Ramos (cell line): ENCODE measurements at regions not wholly inside any gene's neighbourhood (a gene's known extent, or its start where the extent isn't known, plus 50 kb on each side); places are given as distances from the start of the nearest gene placed in this dataset.

Experiments used
- in situ Hi-C: fragments of 300-500 bp; cut with MboI; formaldehyde crosslinking; loops from one replicate; pipeline ENCODE4 v1.14.3; 2022; ENCODE audit warnings: low sequenced_read_pairs; ENCODE audit not compliant: unreplicated experiment

GRCh38 chr6:51350308-51350904 lies 531.7 kb downstream of the TFAP2B start:
- in situ Hi-C loops = no loop called here

DNA sequence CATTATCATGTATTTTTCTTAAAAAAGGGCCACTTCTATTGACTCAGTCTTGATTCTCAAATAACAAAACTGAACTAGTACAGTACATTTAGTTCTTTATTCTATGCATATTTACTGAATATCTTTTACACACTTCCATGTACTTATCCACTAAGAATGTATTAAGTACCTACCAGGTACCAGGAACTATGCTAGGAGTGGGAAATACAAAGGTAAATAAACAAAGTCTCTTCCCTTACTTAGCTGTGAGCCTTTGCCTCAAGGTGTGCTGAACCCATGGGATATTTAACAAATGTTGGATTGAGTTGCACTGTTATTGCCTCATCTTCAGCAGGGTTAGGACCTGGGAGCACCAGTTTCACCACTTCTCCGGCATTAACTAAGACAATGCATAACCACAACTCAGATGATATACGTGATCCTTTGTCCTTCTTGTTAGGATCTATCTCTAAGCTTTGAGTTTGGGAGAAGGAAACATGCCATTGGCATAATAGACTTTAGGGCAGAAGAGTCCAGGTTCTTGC lies 533.9 kb downstream of the TFAP2B start:
- in situ Hi-C loops = no loop called here

DNA sequence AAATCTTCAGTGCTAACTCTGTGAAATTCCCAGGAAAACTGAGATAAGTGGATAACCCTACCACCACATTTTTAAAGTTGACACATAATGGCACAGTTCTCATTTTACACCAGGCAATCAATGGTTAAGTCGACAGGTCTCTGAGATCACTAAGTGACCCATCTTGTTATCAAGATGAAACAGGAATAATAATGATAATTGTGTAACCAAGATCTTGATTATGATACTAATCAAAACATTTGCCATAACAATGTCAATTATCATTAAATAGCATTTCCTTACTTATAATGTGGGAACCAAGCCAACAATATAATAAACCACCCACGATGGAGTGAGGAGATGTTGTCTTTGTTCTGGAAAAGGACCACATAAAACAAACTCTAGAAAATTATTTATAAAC lies 541.6 kb downstream of the TFAP2B start:
- in situ Hi-C loops = no loop called here

DNA sequence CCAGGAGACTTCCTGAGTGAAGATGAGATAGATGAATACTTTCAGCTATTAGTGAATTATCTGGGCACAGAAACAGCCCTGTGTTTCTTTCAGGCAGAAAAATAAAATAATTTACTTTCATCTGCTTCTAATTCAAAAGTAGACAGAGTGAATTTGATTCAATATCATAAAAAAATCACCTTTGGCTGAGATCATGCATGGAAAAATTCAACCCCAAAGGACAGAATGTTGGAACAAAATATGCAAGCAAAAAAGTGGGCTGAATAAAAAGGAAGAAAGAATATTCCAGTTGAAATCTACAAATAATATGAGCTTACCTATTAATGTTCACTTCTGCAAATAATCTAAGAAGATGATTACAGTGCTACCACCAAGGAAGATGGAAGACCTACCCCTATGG lies 546.9 kb downstream of the TFAP2B start:
- in situ Hi-C loops = no loop called here

- in situ Hi-C loops = no loop called here
Measured at GRCh38 chr6:51369485-51369884, 550.8 kb downstream of the TFAP2B start.

- in situ Hi-C loops = no loop called here
Measured at GRCh38 chr6:51382847-51383246, 564.2 kb downstream of the TFAP2B start.

- in situ Hi-C loops = no loop called here
Measured at GRCh38 chr6:51384736-51385135, 566.1 kb downstream of the TFAP2B start.

GRCh38 chr6:51386347-51386836 lies 567.7 kb downstream of the TFAP2B start:
- in situ Hi-C loops = no loop called here

- in situ Hi-C loops = no loop called here
Measured at GRCh38 chr6:51387907-51388306, 569.2 kb downstream of the TFAP2B start.

DNA sequence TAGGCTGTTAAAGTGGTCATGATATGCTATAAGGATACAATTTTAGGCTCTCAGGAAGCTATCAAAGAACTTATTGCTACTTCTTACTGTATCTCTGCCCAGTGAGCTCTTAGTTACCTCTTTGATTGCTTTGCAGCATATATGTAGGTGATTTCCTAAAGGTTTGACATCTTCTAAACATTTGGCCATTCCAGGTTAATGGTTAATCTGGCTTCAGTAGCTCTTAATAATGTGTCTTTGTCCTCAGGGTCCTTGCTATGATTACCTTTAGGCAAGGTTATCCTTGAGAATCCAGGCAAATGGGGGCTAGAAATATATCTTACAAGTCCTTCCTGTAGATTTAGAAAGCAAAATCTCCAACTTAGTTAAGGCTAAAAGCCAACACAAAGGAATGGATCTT lies 575.4 kb downstream of the TFAP2B start:
- in situ Hi-C loops = no loop called here

DNA sequence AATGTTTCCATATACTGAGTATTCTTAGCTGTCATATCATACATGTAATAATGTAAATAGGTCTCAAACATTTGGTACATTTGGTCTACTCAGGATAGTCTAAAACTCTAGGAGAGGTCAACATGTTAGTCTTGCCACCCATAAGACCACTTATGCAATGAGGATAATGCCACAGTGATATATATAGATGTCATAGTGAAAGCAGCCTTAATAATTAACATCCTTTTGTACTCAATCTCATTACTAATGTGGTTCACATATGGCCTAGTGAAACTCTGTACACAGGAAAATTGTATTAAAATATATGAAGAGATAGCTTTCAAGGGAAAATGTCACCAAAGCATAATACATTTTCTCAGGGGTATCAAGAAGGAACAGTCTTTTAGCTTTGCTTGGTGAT lies 577.9 kb downstream of the TFAP2B start:
- in situ Hi-C loops = no loop called here

- in situ Hi-C loops = no loop called here
Measured at GRCh38 chr6:51398064-51398705, 579.5 kb downstream of the TFAP2B start.

DNA sequence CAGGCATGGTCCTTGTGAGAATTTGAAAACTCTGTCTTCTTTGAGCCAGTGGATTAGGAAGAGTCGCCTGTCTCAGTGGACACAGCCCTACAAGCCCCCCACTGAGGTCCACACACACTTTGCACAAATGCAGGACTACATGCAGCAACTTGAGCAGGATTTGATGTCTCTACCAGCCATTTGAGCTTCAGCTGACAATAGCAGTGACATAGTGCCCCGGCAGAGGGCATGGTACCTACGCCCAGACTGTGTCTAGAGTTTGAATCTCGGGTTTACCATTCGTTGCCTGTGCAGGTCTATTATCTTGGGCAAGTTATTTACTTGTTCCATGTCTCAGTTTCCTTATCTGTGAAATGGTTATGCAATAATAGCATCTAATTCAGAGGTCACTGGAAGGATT lies 580.1 kb downstream of the TFAP2B start:
- in situ Hi-C loops = no loop called here

GRCh38 chr6:51410453-51410852 lies 591.8 kb downstream of the TFAP2B start:
- in situ Hi-C loops = no loop called here

GRCh38 chr6:51411496-51412125 lies 592.9 kb downstream of the TFAP2B start:
- in situ Hi-C loops = no loop called here

DNA sequence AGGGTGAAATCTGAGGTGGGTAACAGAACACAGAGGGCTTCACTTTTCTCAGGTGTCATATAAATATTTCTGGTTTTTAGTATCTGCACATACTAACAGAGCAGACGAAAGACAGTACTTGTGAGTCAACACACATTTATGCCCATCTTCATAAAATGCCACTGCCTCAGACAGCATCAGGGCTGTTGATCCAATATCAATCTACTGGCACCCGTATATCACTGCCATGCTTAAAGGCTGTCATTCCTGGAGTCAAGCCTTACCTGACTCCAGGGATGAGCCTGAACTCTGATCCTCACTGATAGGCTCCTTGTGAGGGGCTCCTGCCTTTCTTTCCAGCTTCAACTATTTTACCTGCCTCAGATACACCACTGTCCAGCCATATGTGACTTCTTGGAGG lies 595.7 kb downstream of the TFAP2B start:
- in situ Hi-C loops = no loop called here

- in situ Hi-C loops = no loop called here
Measured at GRCh38 chr6:51415501-51415900, 596.8 kb downstream of the TFAP2B start.

DNA sequence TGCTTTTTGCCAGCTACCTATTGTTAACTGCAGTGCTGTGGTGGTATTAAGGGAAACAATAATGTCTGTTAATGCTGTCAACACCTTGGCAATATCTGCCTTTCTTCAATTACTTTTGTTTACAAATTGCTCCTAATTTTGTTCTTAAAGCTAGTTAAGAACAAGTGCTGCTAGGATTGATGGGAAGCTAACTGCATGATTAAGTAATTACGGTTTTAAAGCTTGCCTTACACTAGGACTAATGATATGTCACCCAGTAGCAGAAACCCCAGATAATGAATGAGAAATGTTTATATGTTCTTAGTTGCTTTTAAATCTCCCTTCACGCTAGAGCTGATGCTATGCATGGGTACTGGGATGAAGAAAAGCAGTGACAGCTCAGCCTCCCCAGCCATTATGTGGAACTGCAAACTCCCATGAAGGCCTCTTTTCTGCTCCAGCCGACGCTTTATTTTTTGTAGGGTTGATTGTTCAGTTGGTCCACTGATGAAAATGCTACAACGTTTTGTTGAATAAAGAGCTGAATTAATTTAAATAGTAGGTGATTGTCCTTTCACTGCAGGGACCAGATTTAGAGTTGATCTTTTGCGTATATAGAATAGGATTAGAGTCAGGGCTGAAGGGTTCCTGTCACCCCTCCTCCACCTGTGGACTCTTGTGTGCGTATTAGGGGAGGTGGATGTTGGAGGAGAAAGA lies 610.5 kb downstream of the TFAP2B start:
- in situ Hi-C loops = no loop called here

DNA sequence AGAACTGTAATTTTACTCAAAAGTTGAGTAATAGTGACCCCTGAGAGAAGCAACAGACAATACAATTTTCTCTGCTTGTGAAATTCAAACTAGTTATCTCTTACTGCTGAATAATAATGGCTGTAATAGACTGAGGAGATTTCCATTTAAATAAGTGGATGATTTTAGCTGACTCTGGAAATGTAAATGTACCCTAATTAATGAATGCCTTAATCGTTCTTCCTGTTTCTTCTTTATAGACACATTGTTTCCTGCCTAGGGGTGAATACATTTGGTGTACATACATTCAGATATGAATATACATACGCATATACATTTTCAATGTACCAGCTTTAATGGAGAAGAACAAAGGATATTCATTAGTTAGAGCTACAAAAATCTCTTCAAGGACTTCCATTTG lies 611.9 kb downstream of the TFAP2B start:
- in situ Hi-C loops = no loop called here

DNA sequence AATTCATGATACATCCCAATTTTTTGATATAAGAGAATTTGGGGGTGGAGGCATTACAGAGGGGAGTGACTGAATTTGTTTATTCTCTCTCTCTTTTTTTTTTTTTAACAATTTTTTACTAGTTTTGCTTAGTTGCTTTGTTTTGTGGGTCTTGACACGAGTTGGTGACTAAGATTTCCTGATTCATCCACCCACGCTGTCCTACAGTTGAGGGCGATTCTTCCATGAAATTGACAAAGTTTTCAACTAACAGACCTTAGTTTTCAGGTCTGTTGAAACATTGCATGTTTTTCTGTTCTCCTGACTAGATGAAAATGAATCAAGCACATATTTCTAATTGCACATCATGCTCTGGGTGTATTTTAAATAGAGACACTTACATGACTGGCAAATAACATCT lies 613.8 kb downstream of the TFAP2B start:
- in situ Hi-C loops = no loop called here
